OCI-LY3 (cell line): ENCODE measurements at regions not wholly inside any gene's neighbourhood (a gene's known extent, or its start where the extent isn't known, plus 50 kb on each side); places are given as distances from the start of the nearest gene placed in this dataset.

ENCODE experiments used
- H2AFZ ChIP-seq: fragments of 200-600, 300-600 bp; shearing (Covaris generic); 2 replicates; pipeline ENCODE4 v1.6.0; 2014; ENCODE audit warnings: antibody characterized with exemption, low read depth, low read length
- H3K27ac ChIP-seq: fragments of 200-600, 300-600 bp; sonication (generic); 2 replicates; pipeline ENCODE4 v1.5.1; 2014; ENCODE audit warnings: mild to moderate bottlenecking, low read length, moderate library complexity, mixed read lengths
- H3K27me3 ChIP-seq: fragments of 200-600, 300-600 bp; sonication (generic); 2 replicates; pipeline ENCODE4 v1.6.1; 2014; ENCODE audit warnings: low read depth, low read length, mixed read lengths
- H3K36me3 ChIP-seq: fragments of 200-600, 300-600 bp; sonication (generic); replicated peaks from 2 replicates; pipeline ENCODE3; 2014; ENCODE audit warnings: low read depth, low read length, mixed read lengths
- H3K4me1 ChIP-seq: fragments of 300-600, 200-600 bp; sonication (generic); 2 replicates; pipeline ENCODE4 v1.6.1; 2014; ENCODE audit warnings: low read length, mixed read lengths
- H3K4me2 ChIP-seq: fragments of 200-600, 300-600 bp; sonication (generic); 2 replicates; pipeline ENCODE4 v1.6.1; 2014; ENCODE audit warnings: low read length, mixed read lengths
- H3K4me3 ChIP-seq: fragments of 300-600, 200-600 bp; sonication (generic); 2 replicates; pipeline ENCODE4 v1.5.1; 2014; ENCODE audit warnings: antibody characterized with exemption, mild to moderate bottlenecking, low read length, moderate library complexity
- H3K79me2 ChIP-seq: fragments of 300-600, 200-600 bp; shearing (Covaris generic); 2 replicates; pipeline ENCODE4 v1.6.1; 2014; ENCODE audit warnings: mild to moderate bottlenecking, low read length, mixed read lengths
- H3K9ac ChIP-seq: fragments of 300-600, 200-600 bp; shearing (Covaris generic); 2 replicates; pipeline ENCODE4 v1.6.0; 2014; ENCODE audit warnings: mild to moderate bottlenecking, low read length, moderate library complexity
- H3K9me3 ChIP-seq: fragments of 200-600, 300-600 bp; shearing (Covaris generic); 2 replicates; pipeline ENCODE4 v1.6.1; 2014; ENCODE audit warnings: low read length, mixed read lengths; ENCODE audit not compliant: insufficient read depth
- H4K20me1 ChIP-seq: fragments of 200-600, 300-600 bp; sonication (generic); 2 replicates; pipeline ENCODE4 v1.6.1; 2016; ENCODE audit warnings: low read length, mixed read lengths; ENCODE audit not compliant: insufficient read depth
- CTCF ChIP-seq: fragments of 200-600, 300-600 bp; sonication (generic); IDR thresholded peaks from 2 replicates; pipeline ENCODE4 v1.5.1; 2014; ENCODE audit warnings: antibody characterized with exemption, low read length, low read depth
- EZH2phosphoT487 ChIP-seq: fragments of 200-600 bp; shearing (Covaris generic); IDR thresholded peaks from 2 replicates; pipeline ENCODE4 v1.6.1; 2018; ENCODE audit warnings: antibody characterized with exemption, mixed run types, low read depth

GRCh38 chr1:37391211-37392011 is 83.0 kb upstream of the ZC3H12A start:
- Histone ChIP-seq H3K79me2 (no peaks in the 10 kb centered on the region), H3K4me1 (no peaks in the 10 kb centered on the region), H4K20me1 (no peaks in the 10 kb centered on the region), H3K9ac (no peak overlapping the region), H3K4me2 (no peak overlapping the region), H3K27me3 (peaks cover 19% of the 10 kb centered on the region), H3K4me3 (no peak overlapping the region), H3K27ac (no peak overlapping the region), H3K36me3 (no peaks in the 10 kb centered on the region), H2AFZ (no peak overlapping the region), H3K9me3 (no peaks in the 10 kb centered on the region)
- no peak for TF ChIP-seq CTCF
- TF ChIP-seq EZH2phosphoT487 = no peak

- TF ChIP-seq CTCF (no peak), EZH2phosphoT487 (no peak)
Measured at GRCh38 chr1:37392051-37392450, 82.3 kb upstream of the ZC3H12A start.

GRCh38 chr1:37393173-37394120 is 80.9 kb upstream of the ZC3H12A start:
- no peak overlapping the region for H3K4me2 ChIP-seq
- no peaks in the 10 kb centered on the region for H3K9me3 ChIP-seq
- H2AFZ ChIP-seq = no peak overlapping the region
- H3K27me3 ChIP-seq = peaks cover 19% of the 10 kb centered on the region
- TF ChIP-seq CTCF = no peak
- no peak for TF ChIP-seq EZH2phosphoT487
- no peak overlapping the region for H3K27ac ChIP-seq
- H3K4me3 ChIP-seq = no peak overlapping the region
- H3K36me3 ChIP-seq = no peaks in the 10 kb centered on the region
- H3K4me1 ChIP-seq = no peaks in the 10 kb centered on the region
- no peaks in the 10 kb centered on the region for H3K79me2 ChIP-seq
- no peak overlapping the region for H3K9ac ChIP-seq
- no peaks in the 10 kb centered on the region for H4K20me1 ChIP-seq

More at GRCh38 chr1:37392051-37392450, 82.3 kb upstream of the ZC3H12A start:
- Histone ChIP-seq H4K20me1 (no peaks in the 10 kb centered on the region), H3K36me3 (no peaks in the 10 kb centered on the region), H3K4me1 (no peaks in the 10 kb centered on the region), H3K9ac (no peak overlapping the region), H3K4me3 (no peak overlapping the region), H3K4me2 (no peak overlapping the region), H3K27ac (no peak overlapping the region), H3K79me2 (no peaks in the 10 kb centered on the region), H3K27me3 (peaks cover 19% of the 10 kb centered on the region), H2AFZ (no peak overlapping the region), H3K9me3 (no peaks in the 10 kb centered on the region)
